Stimulated activated CD4-positive, alpha-beta T cell treated with anti-CD3 and anti-CD28 coated beads, Interleukin-4, amount 100 ng/mL, for 48 hours (primary cell): ENCODE measurements at regions not wholly inside any gene's neighbourhood (a gene's known extent, or its start where the extent isn't known, plus 50 kb on each side); places are given as distances from the start of the nearest gene placed in this dataset.

Experiments used
- DNase-seq, 2 donors: peaks; one replicate each; pipeline ENCODE4 v3.0.0-alpha.2; 2020; ENCODE audit warnings: low read depth in 2 of 2

GRCh38 chr2:104447831-104448434, 406.0 kb upstream of the POU3F3 start:
- no peak for DNase-seq

GRCh38 chr2:104448661-104449440, 405.1 kb upstream of the POU3F3 start:
- no peak for DNase-seq

- no peak for DNase-seq
These were observed 401.4 kb upstream of the POU3F3 start for GRCh38 chr2:104452558-104452957.

DNA sequence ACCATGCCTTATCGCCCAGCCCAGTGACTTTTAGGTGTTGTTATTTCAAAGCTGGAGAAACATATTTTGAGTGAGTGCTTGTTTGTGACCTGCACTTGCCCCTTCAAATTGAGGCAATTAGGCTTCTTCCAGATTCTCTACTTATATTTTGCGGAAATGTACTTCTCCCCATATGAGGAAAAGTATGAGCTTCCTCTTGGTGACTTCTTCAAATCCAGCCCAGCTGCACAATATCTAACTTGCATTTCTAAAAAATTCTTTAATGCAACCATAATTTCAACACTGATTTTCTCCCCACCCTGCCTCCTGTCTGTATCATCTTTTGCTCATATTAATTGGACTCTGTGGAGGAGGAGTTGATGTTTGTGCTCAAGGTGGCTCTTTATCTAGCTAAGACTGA, 391.2 kb upstream of the POU3F3 start:
- DNase-seq = no peak

DNA sequence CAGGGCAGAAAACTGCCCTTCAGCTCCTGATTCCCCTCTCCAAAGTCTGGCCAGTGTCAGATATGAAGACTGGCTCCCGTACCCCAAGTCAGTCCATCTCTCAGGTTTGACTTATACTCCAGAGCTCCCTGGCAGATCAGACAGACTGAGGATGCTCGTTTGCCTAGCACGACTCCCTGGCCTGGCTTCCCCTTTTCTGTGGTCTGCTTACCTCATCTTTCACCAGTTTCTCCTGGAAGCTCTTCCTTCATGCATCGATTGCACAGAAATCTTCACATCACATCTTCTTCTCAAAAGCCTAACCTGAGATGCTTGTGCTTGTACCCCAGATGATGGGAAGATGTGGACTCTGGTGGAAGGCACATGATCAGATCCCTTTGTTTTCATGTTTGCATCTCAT, 387.9 kb upstream of the POU3F3 start:
- DNase-seq = no peak

DNA sequence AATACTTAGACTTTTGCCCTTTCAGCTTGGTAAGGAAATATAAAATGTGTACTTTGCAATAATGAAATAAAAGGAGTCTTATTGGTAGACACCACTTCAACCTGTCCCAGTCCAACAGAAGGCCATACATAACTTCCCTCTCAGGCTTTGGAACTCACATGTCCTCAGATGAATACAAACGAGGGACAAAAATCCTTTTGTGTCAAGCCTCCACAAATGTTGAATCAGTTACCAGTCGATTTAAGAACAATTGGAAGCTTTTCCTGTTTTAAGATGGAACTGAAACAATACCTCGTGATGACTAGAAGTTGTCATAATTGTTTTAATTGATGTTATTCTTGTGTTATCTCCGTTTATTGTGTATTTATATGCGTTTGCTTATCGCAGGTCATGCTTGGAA, 385.1 kb upstream of the POU3F3 start:
- DNase-seq = no peak

GRCh38 chr2:104472076-104472475, 381.8 kb upstream of the POU3F3 start:
- DNase-seq = no peak

DNA sequence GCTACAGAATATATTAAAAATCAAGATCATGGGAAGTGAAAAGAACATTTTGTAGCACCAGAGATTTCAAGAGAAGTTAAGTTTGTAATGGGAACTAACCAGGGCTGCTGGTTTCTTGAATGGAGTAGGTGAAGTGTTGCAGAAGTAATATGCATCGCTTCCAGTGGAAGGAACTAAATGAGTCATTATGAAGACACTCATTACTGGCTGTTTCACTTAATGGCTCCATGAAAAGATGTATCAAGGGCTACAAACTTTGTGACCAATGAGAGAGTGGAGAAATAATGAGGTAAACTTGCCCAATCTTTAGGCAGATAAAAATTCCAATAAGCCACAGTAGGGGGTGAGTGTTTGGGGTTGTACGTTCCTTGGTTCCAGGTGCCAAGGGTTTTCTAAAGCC, 380.4 kb upstream of the POU3F3 start:
- DNase-seq = no peak

DNA sequence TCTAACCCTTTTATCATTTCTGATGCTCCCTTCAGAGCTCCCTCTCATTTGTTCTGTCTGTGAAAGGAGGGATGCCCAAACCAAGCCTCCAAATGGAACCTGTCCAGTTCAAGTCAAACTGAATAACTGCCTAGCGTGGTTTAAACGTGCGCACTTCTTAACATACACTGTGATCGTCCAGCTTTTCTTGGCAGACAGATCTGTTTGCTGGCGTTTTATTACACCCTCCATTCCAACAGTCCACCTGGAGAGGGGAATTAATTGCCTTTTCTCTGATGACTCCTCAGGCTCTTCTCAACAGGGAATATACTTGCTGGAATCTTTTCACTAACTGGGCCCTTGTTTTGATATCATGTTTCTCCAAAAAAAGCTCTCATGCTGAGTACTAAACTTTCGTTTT, 379.2 kb upstream of the POU3F3 start:
- DNase-seq = no peak

- no peak for DNase-seq
These were observed 377.8 kb upstream of the POU3F3 start for GRCh38 chr2:104476075-104476474.

GRCh38 chr2:104476563-104476988, 377.3 kb upstream of the POU3F3 start:
- no peak for DNase-seq

DNA sequence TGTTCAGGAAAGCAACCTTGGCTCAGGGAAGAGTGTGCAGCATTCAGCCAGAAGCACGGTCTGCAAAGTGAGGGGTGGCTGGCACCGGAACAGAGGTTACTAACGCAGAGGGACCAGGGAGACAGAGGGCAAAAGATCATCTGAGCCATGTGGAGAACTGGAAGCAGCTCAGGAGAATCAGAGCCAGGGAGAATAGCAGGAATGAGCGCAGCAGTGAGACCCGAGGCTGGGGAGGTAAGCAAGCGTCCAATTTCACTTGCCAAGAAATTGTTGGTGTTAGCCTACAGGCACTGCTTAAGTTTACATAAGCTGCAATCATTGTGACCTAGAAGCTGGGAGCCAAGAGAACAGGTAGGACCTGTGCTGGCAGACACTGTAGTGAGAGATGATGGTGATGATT, 372.6 kb upstream of the POU3F3 start:
- DNase-seq = no peak

GRCh38 chr2:104487366-104487765, 366.5 kb upstream of the POU3F3 start:
- DNase-seq = no peak

GRCh38 chr2:104493698-104494097, 360.2 kb upstream of the POU3F3 start:
- DNase-seq = no peak

DNA sequence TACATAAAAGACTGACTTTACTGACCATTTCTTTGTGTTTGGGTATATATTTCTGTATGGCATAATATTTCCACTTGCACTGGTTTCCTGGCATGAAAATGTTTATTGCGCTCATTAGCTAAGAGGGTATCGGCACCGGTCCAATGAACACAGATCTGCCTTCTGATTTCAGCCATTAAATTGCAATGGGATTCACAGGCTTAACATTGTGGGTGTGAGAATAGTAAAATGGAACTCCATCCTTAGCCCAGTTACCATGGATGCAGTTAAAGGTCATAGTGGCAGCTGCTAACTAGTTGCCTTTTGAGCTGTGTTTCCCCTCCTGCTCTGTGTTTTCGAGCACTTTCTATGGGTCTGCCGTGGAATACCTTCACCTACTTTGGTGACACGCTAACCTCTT, 352.6 kb upstream of the POU3F3 start:
- no peak for DNase-seq

- DNase-seq = no peak
These were observed 352.0 kb upstream of the POU3F3 start for GRCh38 chr2:104501929-104502328.

GRCh38 chr2:104502901-104503300, 351.0 kb upstream of the POU3F3 start:
- DNase-seq = no peak

- no peak for DNase-seq
These were observed 349.4 kb upstream of the POU3F3 start for GRCh38 chr2:104504331-104505073.

DNA sequence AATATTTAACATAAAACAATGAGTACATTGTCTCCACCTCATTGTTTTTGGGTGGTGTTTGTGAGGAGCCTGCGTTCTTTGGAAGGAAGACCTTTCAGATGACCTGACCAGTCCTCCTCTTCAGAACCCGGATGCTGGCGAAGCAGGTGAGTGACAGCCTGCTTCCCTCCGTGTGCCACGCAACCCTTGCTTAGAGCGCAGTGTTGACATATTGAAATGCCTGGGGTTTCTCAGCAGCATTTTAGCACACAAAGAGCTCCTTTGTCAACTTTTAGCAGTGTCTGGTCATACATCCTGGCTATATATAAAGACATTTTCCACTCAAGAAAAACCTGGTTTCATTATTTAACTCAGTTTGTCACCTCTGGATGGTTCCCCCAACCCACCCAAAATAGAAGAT, 335.7 kb upstream of the POU3F3 start:
- DNase-seq = no peak

DNA sequence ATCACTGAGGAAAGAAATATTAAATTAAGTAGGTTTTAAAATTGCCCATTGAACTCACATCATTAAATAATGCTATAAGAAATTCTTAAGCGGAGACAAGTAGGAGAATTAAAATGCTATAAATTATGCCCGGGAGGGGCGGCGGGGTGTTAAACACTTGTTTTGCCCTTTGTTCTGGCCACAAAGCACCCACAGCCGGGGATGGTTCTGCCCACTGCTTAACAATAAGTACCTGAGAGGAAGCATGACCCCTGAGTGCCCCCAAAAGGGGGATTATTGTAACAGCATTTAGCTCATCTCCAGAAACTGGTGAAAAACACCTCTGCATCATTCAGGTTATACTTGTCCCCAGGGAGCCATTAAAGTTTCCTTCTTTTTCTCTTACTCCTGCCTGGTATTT, 332.7 kb upstream of the POU3F3 start:
- DNase-seq = no peak

GRCh38 chr2:104523921-104524320, 330.0 kb upstream of the POU3F3 start:
- DNase-seq = no peak

- no peak for DNase-seq
These were observed 325.8 kb upstream of the POU3F3 start for GRCh38 chr2:104528101-104528500.

DNA sequence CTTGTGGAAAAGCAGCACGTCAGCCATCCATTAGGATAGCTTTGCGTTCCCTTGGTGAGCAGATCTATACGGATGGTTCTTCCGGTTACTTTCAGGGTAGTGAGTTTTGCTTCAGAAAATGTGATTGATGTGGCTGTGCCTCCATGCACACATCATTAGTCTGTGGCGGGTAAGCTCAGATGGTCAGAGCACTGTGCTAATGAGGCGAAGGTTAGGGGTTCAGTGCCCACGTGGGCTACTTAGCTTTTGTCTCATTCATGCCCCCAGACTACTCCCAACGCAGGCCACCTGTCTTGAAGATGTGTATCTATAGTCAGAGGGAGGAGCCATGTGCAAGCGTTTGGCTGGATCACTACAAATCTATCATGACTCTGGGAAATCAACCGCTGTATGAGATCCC, 322.8 kb upstream of the POU3F3 start:
- DNase-seq = no peak
